Peyer's patch (tissue), 4 donors: ENCODE measurements at regions not wholly inside any gene's neighbourhood (a gene's known extent, or its start where the extent isn't known, plus 50 kb on each side); places are given as distances from the start of the nearest gene placed in this dataset.

Experiments
- DNase-seq, 3 donors: peaks; one replicate each; pipeline ENCODE4 v3.0.0-alpha.2; 2017 to 2019
- H3K27ac ChIP-seq, 4 donors: fragments of 200-600 bp; sonication (generic); one replicate each; pipeline ENCODE4 v1.5.1; 2016 to 2019
- H3K27me3 ChIP-seq, 2 donors: fragments of 200-600 bp; sonication (generic); one replicate each; pipeline ENCODE4 v1.5.1; 2019
- H3K36me3 ChIP-seq, 3 donors: fragments of 200-600 bp; sonication (generic); one replicate each; pipeline ENCODE4 v1.5.1; 2016 to 2019
- H3K4me1 ChIP-seq, 4 donors: fragments of 200-600 bp; sonication (generic); one replicate each; pipeline ENCODE4 v1.5.1; 2016 to 2019
- H3K4me3 ChIP-seq, 4 donors: fragments of 200-600 bp; sonication (generic); 1 replicate in 3 of 4; 2 replicates in 1 of 4; pipeline ENCODE4 v1.5.1; 2016 to 2019; ENCODE audit warnings: mild to moderate bottlenecking in 1 of 4
- H3K9me3 ChIP-seq, 4 donors: fragments of 200-600 bp; sonication (generic); one replicate each; pipeline ENCODE4 v1.5.1; 2016 to 2019; ENCODE audit warnings: mild to moderate bottlenecking in 1 of 4
- CTCF ChIP-seq, 6 experiments: fragments of 450-650 bp in 4 of 6; fragments of 200-600 bp in 2 of 6; sonication (generic) in 1 of 6; IDR thresholded peaks; one replicate each; pipeline ENCODE4 v1.5.1; 2017 to 2019; ENCODE audit warnings: antibody characterized with exemption in 6 of 6, mild to moderate bottlenecking in 3 of 6, moderate library complexity in 1 of 6
- POLR2A ChIP-seq, 2 donors: fragments of 450-650 bp; IDR thresholded peaks; one replicate each; pipeline ENCODE4 v1.5.1; 2017; ENCODE audit warnings: antibody characterized with exemption in 2 of 2, mild to moderate bottlenecking in 2 of 2, moderate library complexity in 2 of 2

DNA sequence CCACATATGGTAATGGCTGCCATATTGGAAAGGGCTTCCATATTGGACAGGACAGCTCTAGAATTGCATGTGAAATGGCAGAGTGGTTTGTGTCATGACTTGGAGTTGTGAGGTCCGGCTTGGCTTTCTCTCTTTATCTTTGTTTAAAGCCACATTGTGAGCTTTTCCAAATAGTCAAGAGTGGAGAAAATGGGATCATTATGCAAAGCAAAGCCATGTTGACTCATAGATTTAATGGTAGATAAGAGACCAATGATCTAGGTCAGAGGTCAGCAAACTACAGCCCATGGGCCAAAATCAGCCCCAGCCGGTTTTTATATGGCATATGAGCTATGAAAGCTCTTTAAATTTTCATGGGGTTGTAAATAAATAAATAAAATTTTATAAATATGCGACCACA is 449.1 kb downstream of the BCL11B start:
- H3K27me3 ChIP-seq, result no peaks in the 10 kb centered on the region
- H3K9me3 ChIP-seq, result no peaks in the 10 kb centered on the region
- DNase-seq, result no peak
- no peaks in the 10 kb centered on the region for H3K4me1 ChIP-seq
- H3K36me3 ChIP-seq, result no peaks in the 10 kb centered on the region
- no peak overlapping the region for H3K27ac ChIP-seq
- H3K4me3 ChIP-seq, result no peak overlapping the region
- no peak for TF ChIP-seq CTCF (IDR thresholded peaks at IDR 0.05)
- TF ChIP-seq POLR2A (IDR thresholded peaks at IDR 0.05), result no peak

DNA sequence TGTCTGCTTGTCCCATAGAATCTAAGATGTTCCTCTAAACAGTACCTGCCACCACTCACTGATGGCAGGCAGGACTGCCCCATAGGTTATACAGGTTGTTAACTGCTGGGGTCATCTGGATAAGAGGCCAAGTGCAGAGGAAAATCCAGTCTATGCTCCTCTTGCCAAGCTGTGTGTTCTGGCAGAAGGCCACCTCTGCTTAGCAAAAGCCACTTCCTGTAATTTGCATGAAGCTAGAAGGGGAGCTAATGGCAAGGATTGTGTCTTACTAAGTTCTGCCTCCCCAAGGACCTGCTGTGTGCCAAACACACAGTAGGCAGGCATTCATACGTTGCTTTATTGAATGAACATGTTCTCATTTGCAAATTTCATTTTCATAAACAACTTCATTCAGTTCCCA is 445.4 kb downstream of the BCL11B start:
- Histone ChIP-seq H3K9me3 (no peaks in the 10 kb centered on the region), H3K4me3 (no peak overlapping the region), H3K27me3 (no peaks in the 10 kb centered on the region), H3K36me3 (no peaks in the 10 kb centered on the region), H3K27ac (no peak overlapping the region), H3K4me1 (no peaks in the 10 kb centered on the region)
- no peak for DNase-seq
- TF ChIP-seq POLR2A (IDR thresholded peaks at IDR 0.05) (no peak), CTCF (IDR thresholded peaks at IDR 0.05) (no peak)

GRCh38 chr14:98834119-98834518 is 437.9 kb downstream of the BCL11B start:
- H3K9me3 ChIP-seq, result no peaks in the 10 kb centered on the region
- H3K4me3 ChIP-seq, result no peak overlapping the region
- no peaks in the 10 kb centered on the region for H3K27me3 ChIP-seq

GRCh38 chr14:98835051-98835824 is 436.8 kb downstream of the BCL11B start:
- Histone ChIP-seq H3K27me3 (no peaks in the 10 kb centered on the region), H3K9me3 (no peaks in the 10 kb centered on the region), H3K4me1 (no peaks in the 10 kb centered on the region), H3K4me3 (no peak overlapping the region), H3K27ac (no peak overlapping the region), H3K36me3 (no peaks in the 10 kb centered on the region)
- TF ChIP-seq POLR2A (IDR thresholded peaks at IDR 0.05) (no peak), CTCF (IDR thresholded peaks at IDR 0.05) (no peak)
- DNase-seq, result no peak

More at GRCh38 chr14:98834119-98834518, 437.9 kb downstream of the BCL11B start:
- Histone ChIP-seq H3K36me3 (no peaks in the 10 kb centered on the region), H3K27ac (no peak overlapping the region), H3K4me1 (no peaks in the 10 kb centered on the region)
- no peak for DNase-seq
- TF ChIP-seq POLR2A (IDR thresholded peaks at IDR 0.05) (no peak), CTCF (IDR thresholded peaks at IDR 0.05) (no peak)

- H3K36me3 ChIP-seq, result no peaks in the 10 kb centered on the region
- no peaks in the 10 kb centered on the region for H3K27me3 ChIP-seq
- H3K4me1 ChIP-seq, result no peaks in the 10 kb centered on the region
- no peaks in the 10 kb centered on the region for H3K9me3 ChIP-seq
- TF ChIP-seq CTCF (IDR thresholded peaks at IDR 0.05), result no peak
- TF ChIP-seq POLR2A (IDR thresholded peaks at IDR 0.05), result no peak
- H3K27ac ChIP-seq, result no peak overlapping the region
- no peak for DNase-seq
- no peak overlapping the region for H3K4me3 ChIP-seq
Measured at GRCh38 chr14:98835825-98836100, 436.2 kb downstream of the BCL11B start.

GRCh38 chr14:98840091-98840490 is 431.9 kb downstream of the BCL11B start:
- H3K27ac ChIP-seq, result no peak overlapping the region
- no peaks in the 10 kb centered on the region for H3K4me1 ChIP-seq

More at GRCh38 chr14:98840091-98840490, 431.9 kb downstream of the BCL11B start:
- Histone ChIP-seq H3K27me3 (no peaks in the 10 kb centered on the region), H3K4me3 (no peak overlapping the region), H3K36me3 (no peaks in the 10 kb centered on the region), H3K9me3 (no peaks in the 10 kb centered on the region)
- no peak for TF ChIP-seq POLR2A (IDR thresholded peaks at IDR 0.05)
- TF ChIP-seq CTCF (IDR thresholded peaks at IDR 0.05), result no peak
- DNase-seq, result no peak
